T-cell (primary cell): ENCODE measurements at regions not wholly inside any gene's neighbourhood (a gene's known extent, or its start where the extent isn't known, plus 50 kb on each side); places are given as distances from the start of the nearest gene placed in this dataset.

ENCODE experiments used
- ATAC-seq, 4 experiments: fragments of 200-7000 bp in 3 of 4; fragments of 150-1000 bp in 1 of 4; cut with Tn5 transposase; replicated peaks in 1 of 4; 1 replicate in 3 of 4; 2 replicates in 1 of 4; pipeline ENCODE4 v1.10.0; 2021; ENCODE audit warnings: moderate library complexity in 3 of 4, mild to moderate bottlenecking in 2 of 4, moderate number of reproducible peaks in 1 of 4
- CTCF ChIA-PET, 2 donors: fragments of 300-600 bp; sonication (Branson Sonifier 250); formaldehyde crosslinking; loops; one replicate each; lab custom pipeline; 2022; ENCODE audit warnings: antibody characterized with exemption in 2 of 2; lab: Charles Lee
- POLR2A ChIA-PET, 2 donors: fragments of 300-600 bp; sonication (Branson Sonifier 250); formaldehyde crosslinking; loops; one replicate each; lab custom pipeline; 2022; ENCODE audit warnings: antibody characterized with exemption in 2 of 2; lab: Charles Lee
- DNase-seq, 35 experiments: peaks; one replicate each; pipeline versions ENCODE4 v3.0.0 to v3.0.0-alpha.2; 2013 to 2023
- H3K27ac ChIP-seq: one replicate; pipeline ENCODE4 v1.5.1; 2013; ENCODE audit warnings: low read length
- H3K27me3 ChIP-seq, 2 experiments: replicated peaks in 1 of 2; 1 replicate in 1 of 2; 2 replicates in 1 of 2; pipeline versions ENCODE4 v1.6.1 to v1.7.0; 2013; ENCODE audit warnings: low read length in 1 of 2, mixed read lengths in 1 of 2; ENCODE audit not compliant: control insufficient read depth in 2 of 2, insufficient read depth in 2 of 2; ENCODE audit errors: extremely low read depth in 1 of 2
- H3K36me3 ChIP-seq, 2 donors: 1 replicate in 1 of 2; 2 replicates in 1 of 2; pipeline versions ENCODE4 v1.6.1 to v1.7.0; 2013; ENCODE audit warnings: low read length in 1 of 2; ENCODE audit not compliant: control insufficient read depth in 2 of 2, insufficient read depth in 1 of 2; ENCODE audit errors: extremely low read depth in 1 of 2
- H3K4me1 ChIP-seq, 2 experiments: 1 replicate in 1 of 2; 2 replicates in 1 of 2; pipeline versions ENCODE4 v1.6.1 to v1.7.0; 2013; ENCODE audit warnings: low read length in 2 of 2, mixed read lengths in 1 of 2; ENCODE audit not compliant: insufficient read depth in 2 of 2, control insufficient read depth in 1 of 2; ENCODE audit errors: extremely low read depth in 1 of 2
- H3K4me3 ChIP-seq, 2 donors: 1 replicate in 1 of 2; 2 replicates in 1 of 2; pipeline versions ENCODE4 v1.5.1 to v1.7.0; 2013; ENCODE audit warnings: mild to moderate bottlenecking in 2 of 2, low read length in 1 of 2, moderate library complexity in 1 of 2; ENCODE audit not compliant: control insufficient read depth in 1 of 2; ENCODE audit errors: extremely low read depth in 1 of 2
- H3K9me3 ChIP-seq: 2 replicates; pipeline ENCODE4 v1.7.0; 2013
- H3K27ac Mint-ChIP-seq, 2 donors: one replicate each; pipeline ENCODE4 v1.8.0; 2020 to 2021; ENCODE audit warnings: mild to moderate bottlenecking in 2 of 2, mixed read lengths in 2 of 2
- H3K27me3 Mint-ChIP-seq, 2 donors: one replicate each; pipeline ENCODE4 v1.8.0; 2021 to 2022; ENCODE audit warnings: mixed read lengths in 2 of 2
- H3K36me3 Mint-ChIP-seq: one replicate; pipeline ENCODE4 v1.8.0; 2021; ENCODE audit warnings: mixed read lengths
- H3K4me1 Mint-ChIP-seq, 3 donors: one replicate each; pipeline ENCODE4 v1.8.0; 2020 to 2022; ENCODE audit warnings: mixed read lengths in 3 of 3, mild to moderate bottlenecking in 1 of 3
- H3K4me3 Mint-ChIP-seq, 3 donors: one replicate each; pipeline ENCODE4 v1.8.0; 2020 to 2022; ENCODE audit warnings: mild to moderate bottlenecking in 3 of 3, mixed read lengths in 3 of 3, moderate library complexity in 3 of 3
- H3K9me3 Mint-ChIP-seq, 3 donors: one replicate each; pipeline ENCODE4 v1.8.0; 2020 to 2022; ENCODE audit warnings: mixed read lengths in 3 of 3
- WGBS: methylation state at CpG from one replicate; pipeline ENCODE4 v1.1.5; 2013; ENCODE audit warnings: missing lambda C conversion rate; ENCODE audit not compliant: insufficient coverage; 5-methylcytosine and 5-hydroxymethylcytosine counted together

DNA sequence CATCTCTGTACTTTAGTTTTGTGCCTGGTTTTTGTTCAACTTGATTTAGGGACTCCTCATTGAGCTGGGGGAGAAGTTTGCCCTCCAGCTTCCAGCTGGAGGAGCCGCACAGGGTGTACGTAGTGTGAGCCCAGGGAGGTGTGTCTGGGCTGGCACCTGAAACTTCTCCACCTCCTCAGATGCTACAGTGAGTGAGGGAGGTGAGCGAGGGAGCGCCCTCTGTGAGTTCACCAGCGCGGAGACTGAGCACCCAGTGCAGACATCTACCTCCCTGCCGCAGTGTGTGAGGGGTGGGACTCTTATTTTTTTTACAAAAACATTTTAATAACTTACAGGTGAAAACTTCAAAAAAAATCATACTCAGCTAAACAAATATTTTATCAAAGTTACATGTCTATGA lies 204.2 kb upstream of the HS6ST1 start:
- DNase-seq = no peak
- H3K36me3 Mint-ChIP-seq = no peaks in the 10 kb centered on the region
- Histone ChIP-seq H3K27me3 (peaks cover 0 to 23% of the 10 kb centered on the region in 2 experiments), H3K9me3 (no peaks in the 10 kb centered on the region), H3K4me3 (no peak overlapping the region), H3K27ac (no peak overlapping the region), H3K36me3 (no peaks in the 10 kb centered on the region), H3K4me1 (no peaks in the 10 kb centered on the region)
- no peaks in the 10 kb centered on the region for H3K4me1 Mint-ChIP-seq
- H3K27me3 Mint-ChIP-seq = peaks cover 6 to 7% of the 10 kb centered on the region in 2 donors
- ATAC-seq = no peak
- ChIA-PET CTCF (no interaction called here), POLR2A (no interaction called here)
- WGBS = no CpG with 5 or more reads among the region's 7 CpGs
- no peak overlapping the region for H3K27ac Mint-ChIP-seq
- H3K9me3 Mint-ChIP-seq = no peaks in the 10 kb centered on the region
- no peak overlapping the region for H3K4me3 Mint-ChIP-seq

GRCh38 chr2:128523457-128523856 lies 204.8 kb upstream of the HS6ST1 start:
- no peaks in the 10 kb centered on the region for H3K9me3 ChIP-seq
- H3K4me3 Mint-ChIP-seq = no peak overlapping the region
- H3K27ac Mint-ChIP-seq = no peak overlapping the region
- H3K4me1 ChIP-seq = no peaks in the 10 kb centered on the region
- peaks cover 0 to 29% of the 10 kb centered on the region in 2 experiments for H3K27me3 ChIP-seq
- no peak for DNase-seq
- ChIA-PET POLR2A (no interaction called here), CTCF (no interaction called here)
- 58% methylated on average over 4 of the region's 4 CpGs for WGBS
- H3K9me3 Mint-ChIP-seq = no peaks in the 10 kb centered on the region
- H3K27me3 Mint-ChIP-seq = peaks cover 7 to 10% of the 10 kb centered on the region in 2 donors
- H3K27ac ChIP-seq = no peak overlapping the region
- H3K4me3 ChIP-seq = no peak overlapping the region
- H3K36me3 Mint-ChIP-seq = no peaks in the 10 kb centered on the region
- ATAC-seq = no peak
- no peaks in the 10 kb centered on the region for H3K36me3 ChIP-seq
- H3K4me1 Mint-ChIP-seq = no peaks in the 10 kb centered on the region

GRCh38 chr2:128524183-128524582 lies 205.5 kb upstream of the HS6ST1 start:
- Histone ChIP-seq H3K4me3 (no peak overlapping the region), H3K9me3 (no peaks in the 10 kb centered on the region), H3K27ac (no peak overlapping the region), H3K4me1 (no peaks in the 10 kb centered on the region), H3K27me3 (peaks cover 0 to 30% of the 10 kb centered on the region in 2 experiments), H3K36me3 (no peaks in the 10 kb centered on the region)
- peaks cover 7 to 12% of the 10 kb centered on the region in 2 donors for H3K27me3 Mint-ChIP-seq
- no peaks in the 10 kb centered on the region for H3K9me3 Mint-ChIP-seq
- H3K4me1 Mint-ChIP-seq = no peaks in the 10 kb centered on the region
- ATAC-seq = no peak
- H3K4me3 Mint-ChIP-seq = no peak overlapping the region
- H3K27ac Mint-ChIP-seq = no peak overlapping the region
- CTCF ChIA-PET = no interaction called here
- no peaks in the 10 kb centered on the region for H3K36me3 Mint-ChIP-seq
- WGBS = 83% methylated on average over 6 of the region's 6 CpGs
- no peak for DNase-seq
- POLR2A ChIA-PET = no interaction called here

DNA sequence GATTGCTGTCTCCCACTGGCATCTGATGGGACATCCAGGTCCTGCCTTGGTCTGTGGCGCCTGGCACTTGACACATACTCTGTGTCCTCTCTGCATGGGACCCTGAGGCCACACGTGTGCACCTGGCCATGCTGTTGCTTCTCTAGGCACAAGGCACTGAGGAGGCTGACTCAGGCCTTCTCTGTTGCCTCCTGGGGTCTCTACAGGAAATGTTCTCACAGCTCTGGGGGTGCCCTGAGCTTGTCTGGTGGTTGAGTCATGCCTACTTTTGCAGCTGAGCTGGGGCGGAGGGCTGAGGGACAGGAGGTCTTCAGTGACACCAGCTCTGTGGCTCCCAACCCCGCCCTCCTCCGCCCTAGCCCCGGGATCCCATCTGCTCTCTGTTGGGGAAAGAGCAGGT lies 207.0 kb upstream of the HS6ST1 start:
- CTCF ChIA-PET = no interaction called here
- Histone ChIP-seq H3K27me3 (peaks cover 0 to 28% of the 10 kb centered on the region in 2 experiments), H3K4me1 (no peaks in the 10 kb centered on the region), H3K27ac (no peak overlapping the region), H3K4me3 (no peak overlapping the region), H3K9me3 (no peaks in the 10 kb centered on the region), H3K36me3 (no peaks in the 10 kb centered on the region)
- no peaks in the 10 kb centered on the region for H3K36me3 Mint-ChIP-seq
- POLR2A ChIA-PET = no interaction called here
- ATAC-seq (peak in 1 of 4 experiments; percentile 41), DNase-seq (no peak)
- H3K27ac Mint-ChIP-seq = no peak overlapping the region
- H3K9me3 Mint-ChIP-seq = no peaks in the 10 kb centered on the region
- WGBS = 58% methylated on average over 6 of the region's 6 CpGs
- H3K27me3 Mint-ChIP-seq = peaks cover 3 to 7% of the 10 kb centered on the region in 2 donors
- no peaks in the 10 kb centered on the region for H3K4me1 Mint-ChIP-seq
- no peak overlapping the region for H3K4me3 Mint-ChIP-seq

- H3K4me3 ChIP-seq = no peak overlapping the region
- H3K4me1 ChIP-seq = no peaks in the 10 kb centered on the region
- no peak overlapping the region for H3K27ac ChIP-seq
- Mint-ChIP-seq H3K27ac (no peak overlapping the region), H3K9me3 (no peaks in the 10 kb centered on the region), H3K4me3 (no peak overlapping the region), H3K27me3 (peaks cover 3 to 7% of the 10 kb centered on the region in 2 donors), H3K4me1 (peaks cover 0 to 1% (median 0%) of the 10 kb centered on the region in 3 donors), H3K36me3 (no peaks in the 10 kb centered on the region)
- ChIA-PET CTCF (no interaction called here), POLR2A (no interaction called here)
- H3K36me3 ChIP-seq = no peaks in the 10 kb centered on the region
- 85% methylated on average over 12 of the region's 14 CpGs for WGBS
- H3K9me3 ChIP-seq = no peaks in the 10 kb centered on the region
- ATAC-seq = no peak
- DNase-seq = no peak
- peaks cover 0 to 23% of the 10 kb centered on the region in 2 experiments for H3K27me3 ChIP-seq
Measured at GRCh38 chr2:128526455-128526976, 207.8 kb upstream of the HS6ST1 start.

DNA sequence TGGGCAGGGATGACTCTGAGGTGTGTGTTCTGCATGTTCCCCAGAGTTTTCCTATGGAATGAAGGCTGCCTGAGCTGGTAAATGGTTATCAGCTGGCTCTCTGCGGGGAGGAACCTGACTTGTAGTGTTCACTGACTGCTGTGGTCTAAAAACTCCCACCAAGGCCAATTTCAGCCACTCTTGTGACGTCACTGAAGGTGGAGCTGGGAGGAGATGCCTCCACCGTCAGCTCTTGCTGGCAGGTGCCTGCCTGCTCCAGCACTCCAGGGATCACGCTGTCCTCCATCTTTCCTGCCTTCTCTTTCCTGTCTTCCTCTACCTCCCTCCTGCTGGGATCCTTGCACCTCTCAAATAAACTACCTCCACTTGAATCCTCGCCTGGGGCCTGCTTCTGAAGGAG lies 209.5 kb upstream of the HS6ST1 start:
- Histone ChIP-seq H3K4me1 (no peaks in the 10 kb centered on the region), H3K36me3 (no peaks in the 10 kb centered on the region), H3K9me3 (no peaks in the 10 kb centered on the region), H3K27ac (no peak overlapping the region), H3K4me3 (no peak overlapping the region), H3K27me3 (peaks cover 0 to 23% of the 10 kb centered on the region in 2 experiments)
- POLR2A ChIA-PET = no interaction called here
- no peaks in the 10 kb centered on the region for H3K9me3 Mint-ChIP-seq
- no peak for ATAC-seq
- no peak overlapping the region for H3K4me3 Mint-ChIP-seq
- no peak overlapping the region for H3K27ac Mint-ChIP-seq
- CTCF ChIA-PET = no interaction called here
- H3K27me3 Mint-ChIP-seq = peaks cover 3 to 5% of the 10 kb centered on the region in 2 donors
- no peaks in the 10 kb centered on the region for H3K36me3 Mint-ChIP-seq
- peaks cover 0 to 2% (median 1%) of the 10 kb centered on the region in 3 donors for H3K4me1 Mint-ChIP-seq
- 60% methylated on average over 3 of the region's 5 CpGs for WGBS
- DNase-seq = no peak
